ENCODE measurements at regions not wholly inside any gene's neighbourhood (a gene's known extent, or its start where the extent isn't known, plus 50 kb on each side); places are given as distances from the start of the nearest gene placed in this dataset.
"Not testable (repeated sequence)": the region's sequence is repeated elsewhere in the genome, so short reads cannot be mapped to it uniquely, and the experiment has no call there.

DNA sequence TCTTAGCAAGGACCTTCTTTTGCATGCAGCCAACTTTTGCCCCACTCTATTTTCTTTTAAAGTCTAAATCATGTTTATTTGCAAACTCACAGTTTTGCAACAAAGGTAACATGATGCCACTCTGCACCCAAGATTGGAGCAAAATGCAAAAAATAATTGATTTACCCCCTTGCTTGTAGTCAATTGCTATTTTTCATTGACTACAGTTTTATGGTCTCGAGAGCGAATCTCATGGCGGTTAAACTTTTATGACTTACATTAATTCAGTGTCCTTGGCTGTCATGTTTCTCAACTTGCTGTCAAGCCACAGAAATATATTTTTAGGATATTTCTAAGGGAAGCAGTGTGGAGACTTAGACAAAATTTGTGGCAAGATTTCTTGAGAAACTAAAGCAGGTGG is 110.0 kb upstream of the JCAD start:
- DNase-seq: no peak

DNA sequence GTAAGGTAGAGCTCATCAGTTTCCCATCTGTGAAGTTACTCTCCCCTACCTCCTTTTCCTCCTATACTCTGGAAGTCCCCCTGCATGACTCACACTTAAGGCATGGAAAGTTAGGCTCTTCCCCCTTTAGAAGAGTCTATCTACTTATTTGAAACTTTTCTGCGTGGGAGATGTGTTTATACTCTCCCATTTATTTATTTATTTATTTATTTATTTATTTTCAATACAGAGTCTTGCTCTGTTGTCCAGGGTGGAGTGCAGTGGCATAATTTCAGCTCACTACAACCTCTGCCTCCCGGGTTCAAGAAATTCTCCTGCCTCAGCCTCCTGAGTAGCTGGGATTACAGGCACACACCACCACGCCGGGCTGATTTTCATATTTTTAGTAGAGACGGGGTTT is 107.5 kb upstream of the JCAD start:
- no peak for DNase-seq

DNA sequence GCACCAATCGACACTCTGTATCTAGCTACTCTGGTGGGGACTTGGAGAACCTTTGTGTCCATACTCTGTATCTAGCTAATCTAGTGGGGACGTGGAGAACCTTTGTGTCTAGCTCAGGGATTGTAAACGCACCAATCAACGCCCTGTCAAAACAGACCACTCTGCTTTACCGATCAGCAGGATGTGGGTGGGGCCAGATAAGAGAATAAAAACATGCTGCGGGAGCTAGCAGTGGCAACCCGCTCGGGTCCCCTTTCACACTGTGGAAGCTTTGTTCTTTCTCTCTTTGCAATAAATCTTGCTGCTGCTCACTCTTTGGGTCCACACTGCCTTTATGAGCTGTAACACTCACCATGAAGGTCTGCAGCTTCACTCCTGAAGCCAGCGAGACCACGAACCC is 104.0 kb upstream of the JCAD start:
- not testable (repeated sequence) for DNase-seq

DNA sequence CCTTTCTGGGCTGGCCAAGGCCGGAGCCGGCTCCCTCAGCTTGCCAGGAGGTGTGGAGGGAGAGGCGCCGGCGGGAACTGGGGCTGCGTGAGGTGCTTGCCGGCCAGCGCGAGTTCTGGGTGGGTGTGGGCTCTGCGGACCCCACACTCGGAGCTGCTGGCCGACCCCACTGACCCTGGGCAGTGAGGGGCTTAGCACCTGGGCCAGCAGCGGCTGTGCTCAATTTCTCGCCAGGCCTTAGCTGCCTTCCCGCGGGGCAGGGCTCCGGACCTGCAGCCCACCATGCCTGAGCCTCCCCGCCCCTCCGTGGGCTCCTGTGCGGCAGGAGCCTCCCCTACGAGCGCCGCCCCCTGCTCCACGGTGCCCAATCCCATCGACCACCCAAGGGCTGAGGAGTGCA is 103.4 kb upstream of the JCAD start:
- DNase-seq: not testable (repeated sequence)

DNA sequence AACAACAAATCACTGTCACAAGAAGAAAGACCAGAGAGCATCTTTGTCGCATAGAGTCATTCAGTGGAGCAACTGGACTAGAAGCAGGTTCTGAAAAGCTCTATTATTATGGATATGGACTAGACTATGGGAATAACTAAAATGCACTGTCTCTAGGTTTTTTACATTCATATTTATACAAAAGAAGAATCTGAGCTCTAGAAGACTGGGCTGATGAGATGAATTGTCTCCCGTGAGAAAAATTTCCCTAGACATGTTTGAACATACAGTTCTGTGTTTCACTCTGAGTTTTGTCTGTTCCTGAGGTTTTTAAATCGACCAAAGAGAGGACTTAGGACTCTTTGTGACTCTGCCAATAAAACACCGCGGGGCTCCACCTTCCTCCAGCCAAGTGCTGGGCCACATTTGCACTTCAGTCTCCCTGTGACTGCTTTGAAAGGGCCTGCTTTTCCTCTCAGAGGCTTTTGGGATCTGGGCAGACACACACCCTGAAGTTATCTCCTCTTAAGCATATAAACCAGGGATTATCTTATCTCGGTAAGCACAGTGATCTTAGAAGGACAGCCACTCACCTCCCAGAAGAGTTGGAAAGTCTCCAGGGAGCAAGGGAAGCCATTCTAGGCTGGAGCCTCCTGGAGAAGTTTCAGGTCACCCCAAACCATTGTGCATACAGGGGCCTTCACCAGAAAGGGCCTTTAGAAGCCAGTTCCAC is 101.0 kb upstream of the JCAD start:
- no peak for DNase-seq

DNA sequence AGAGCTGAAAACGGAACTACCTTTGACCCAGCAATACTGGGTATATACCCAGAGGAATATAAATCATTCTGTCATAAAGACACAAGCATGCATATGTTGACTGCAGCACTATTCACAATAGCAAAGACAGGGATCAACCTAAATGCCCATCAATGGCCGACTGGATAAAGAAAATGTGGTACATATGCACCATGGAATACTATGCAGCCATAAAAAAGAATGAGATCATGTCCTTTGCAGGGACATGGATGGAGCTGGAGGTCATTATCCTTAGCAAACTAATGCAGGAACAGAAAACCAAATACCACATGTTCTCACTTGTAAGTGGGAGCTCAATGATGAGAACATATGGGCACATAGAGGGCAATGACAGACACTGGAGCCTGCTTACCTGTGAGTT is 100.2 kb upstream of the JCAD start:
- not testable (repeated sequence) for DNase-seq

DNA sequence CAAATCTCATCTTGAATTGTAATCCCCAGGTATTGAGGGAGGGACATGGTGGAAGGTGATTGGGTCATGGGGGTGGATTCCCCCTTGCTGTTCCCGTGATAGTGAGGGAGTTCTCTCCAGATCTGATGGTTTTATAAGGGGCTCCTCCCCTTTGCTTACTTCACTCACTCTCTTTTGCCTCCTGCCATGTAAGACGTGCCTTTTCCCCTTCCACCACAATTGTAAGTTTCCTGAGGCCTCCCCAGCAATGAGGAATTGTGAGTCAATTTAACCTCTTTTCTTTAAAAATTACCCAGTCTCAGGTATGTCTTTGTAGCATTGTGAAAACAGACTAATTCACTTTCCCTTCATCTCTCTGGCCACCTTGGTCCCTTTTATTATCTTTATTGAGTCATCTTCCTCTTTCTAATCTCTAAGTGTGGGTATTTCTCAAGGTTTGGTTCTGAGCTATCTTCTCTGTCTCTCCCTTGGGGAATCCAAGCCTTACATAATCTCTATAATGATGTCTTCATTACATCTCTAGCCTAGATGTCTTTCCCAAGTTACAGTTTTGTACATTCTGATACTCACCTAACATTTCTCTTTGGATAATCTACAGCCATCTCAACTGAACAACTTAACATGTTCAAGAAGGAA is 99.1 kb upstream of the JCAD start:
- DNase-seq: no peak

DNA sequence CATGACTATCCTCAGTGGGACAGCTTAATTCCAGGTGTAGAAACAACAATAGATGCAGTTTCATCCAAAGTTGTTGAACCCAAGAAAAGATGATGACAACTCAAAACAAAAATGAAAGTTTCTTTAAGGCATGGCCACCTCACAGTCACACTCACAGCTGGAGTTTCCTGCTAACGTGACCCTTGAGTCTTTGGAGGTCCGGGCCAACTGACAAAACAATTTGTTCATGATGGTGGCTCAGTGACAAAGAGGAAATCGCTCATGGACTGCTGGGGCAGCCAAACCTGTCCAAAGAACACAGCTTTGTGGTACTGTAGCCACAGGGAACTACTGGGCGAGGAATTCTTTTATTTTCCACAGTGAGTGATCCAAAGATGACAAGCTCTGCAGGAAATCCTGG is 96.0 kb upstream of the JCAD start:
- DNase-seq: no peak

DNA sequence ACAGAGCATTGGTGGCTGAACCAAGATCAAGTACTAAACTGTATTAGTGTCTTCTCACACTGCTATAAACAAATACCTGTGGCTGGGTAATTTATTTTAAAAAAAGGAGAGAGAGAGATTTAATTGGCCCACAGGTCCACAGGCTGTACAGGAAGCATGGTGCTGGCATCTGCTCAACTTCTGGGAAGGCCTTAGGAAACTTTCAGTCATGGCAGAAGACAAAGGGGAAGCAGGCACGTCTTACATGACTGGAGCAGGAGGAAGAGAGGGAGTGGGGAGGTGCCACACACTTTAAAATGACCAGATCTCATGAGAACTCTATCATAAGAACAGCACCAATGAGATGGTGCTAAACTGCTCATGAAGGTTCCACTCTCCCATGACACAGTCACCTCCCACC is 95.2 kb upstream of the JCAD start:
- DNase-seq: no peak

DNA sequence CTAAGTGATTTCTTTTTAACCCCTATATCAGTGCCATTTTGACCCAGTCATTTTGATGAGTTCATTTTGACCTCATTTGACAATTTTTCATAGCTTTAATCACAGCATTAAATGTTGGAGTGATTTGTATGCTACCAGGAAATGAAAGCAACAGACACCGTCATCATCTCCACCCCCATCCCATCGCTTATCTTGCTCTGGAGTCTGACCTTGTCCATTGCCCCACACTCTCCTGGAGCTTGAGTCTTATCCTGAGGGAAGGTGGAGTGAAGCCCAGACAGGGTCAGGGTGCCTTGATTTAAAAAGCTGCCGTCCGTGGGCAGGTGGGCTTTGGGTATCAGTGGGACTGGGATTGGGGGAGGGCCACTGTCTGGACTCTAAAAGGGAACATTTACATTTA is 94.7 kb upstream of the JCAD start:
- no peak for DNase-seq

DNA sequence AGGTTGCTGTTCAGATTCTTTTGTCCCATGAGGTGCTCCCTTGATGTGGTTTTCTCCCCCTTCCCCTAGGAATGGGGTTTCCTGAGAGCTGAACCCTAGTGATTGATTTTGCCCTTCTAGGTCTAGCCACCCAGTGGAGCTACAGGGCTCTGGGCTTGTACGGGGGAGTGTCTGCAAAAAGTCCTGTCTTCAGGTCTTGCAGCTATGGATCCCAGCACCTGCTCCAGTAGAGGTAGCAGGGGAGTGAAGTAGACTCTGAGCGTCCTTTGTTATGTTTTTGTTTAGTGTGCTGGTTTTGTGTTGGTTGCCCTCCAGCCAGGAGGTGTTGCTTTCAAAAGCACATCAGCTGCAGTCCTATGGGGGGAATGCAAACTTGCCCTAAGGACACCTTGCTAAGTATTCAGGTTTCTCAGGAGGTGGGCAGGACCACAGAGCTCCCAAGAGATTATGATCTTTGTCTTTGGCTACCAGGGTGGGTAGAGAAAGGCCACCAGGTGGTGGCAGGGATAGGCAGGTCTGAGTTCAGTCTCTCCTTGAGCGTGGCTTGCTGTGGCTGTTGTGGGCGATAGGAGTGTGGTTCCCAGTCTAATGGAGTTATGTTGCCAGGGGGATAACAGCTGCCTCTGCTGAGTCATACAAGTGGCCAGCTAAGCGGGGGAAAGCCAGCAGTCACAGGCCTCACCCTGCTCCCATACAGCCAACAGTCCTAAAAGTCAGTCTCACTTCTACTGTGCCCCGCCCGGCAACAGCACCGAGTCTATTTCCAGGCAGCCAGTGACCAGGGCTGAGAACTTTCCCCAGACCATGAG is 92.4 kb upstream of the JCAD start:
- DNase-seq: peak in 1 of 3 experiments; percentile 2

DNA sequence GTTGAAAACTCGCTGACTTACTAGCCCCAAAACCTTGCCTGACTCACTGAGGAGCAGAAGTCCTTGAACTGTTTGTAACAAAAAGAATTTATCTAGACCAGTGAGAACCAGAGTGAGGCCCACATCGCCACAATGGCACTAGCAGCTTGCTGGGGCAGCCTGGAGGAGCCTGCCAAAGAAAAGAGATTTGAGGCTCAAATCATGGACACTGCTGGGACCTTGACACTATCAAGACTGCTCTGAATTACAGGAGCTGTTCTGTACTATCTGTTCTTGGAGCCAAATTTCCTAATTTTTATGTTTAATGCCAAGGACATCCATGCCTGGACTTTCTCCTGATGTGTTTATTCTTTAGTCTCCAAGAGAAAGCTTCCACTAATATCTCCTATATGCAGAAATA is 82.0 kb upstream of the JCAD start:
- DNase-seq: no peak

DNA sequence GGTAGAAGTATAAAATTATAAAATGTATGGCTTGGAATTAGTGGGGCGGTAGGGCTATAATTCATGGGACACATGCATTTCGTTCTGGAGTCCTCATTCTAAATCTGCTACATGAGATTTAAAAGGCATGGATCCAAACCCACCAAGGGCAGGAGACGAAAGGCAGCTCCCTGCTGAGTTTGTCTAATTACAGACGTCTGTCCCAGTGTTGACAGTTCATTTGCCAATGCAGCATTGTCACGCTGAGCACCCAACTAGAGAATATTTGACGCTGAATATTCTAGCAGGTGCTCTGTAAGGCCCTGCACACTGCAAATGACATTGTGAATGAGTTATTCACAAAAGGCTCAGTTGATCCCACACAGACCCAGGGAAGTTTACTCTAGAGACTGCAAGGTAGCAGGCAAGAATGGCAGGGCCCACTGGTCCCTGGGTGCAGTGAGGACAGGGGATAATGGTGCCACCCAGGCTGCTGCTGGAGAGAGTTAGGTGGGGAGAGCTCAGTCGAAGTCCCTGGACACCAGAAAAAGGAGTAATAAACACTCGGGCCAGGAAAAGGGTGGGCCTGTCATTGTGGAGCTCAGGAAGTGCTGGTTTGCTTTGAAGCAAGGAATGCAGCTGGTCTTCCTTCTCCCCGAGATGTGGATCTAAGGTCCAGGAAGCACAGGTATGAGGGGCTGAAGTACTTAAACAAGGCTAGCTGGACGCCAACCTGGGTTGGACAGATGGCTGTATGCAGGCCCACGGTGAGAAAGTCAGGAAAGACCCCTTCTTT is 75.0 kb upstream of the JCAD start:
- DNase-seq: peak in 2 of 3 experiments; percentile 45 to 74

DNA sequence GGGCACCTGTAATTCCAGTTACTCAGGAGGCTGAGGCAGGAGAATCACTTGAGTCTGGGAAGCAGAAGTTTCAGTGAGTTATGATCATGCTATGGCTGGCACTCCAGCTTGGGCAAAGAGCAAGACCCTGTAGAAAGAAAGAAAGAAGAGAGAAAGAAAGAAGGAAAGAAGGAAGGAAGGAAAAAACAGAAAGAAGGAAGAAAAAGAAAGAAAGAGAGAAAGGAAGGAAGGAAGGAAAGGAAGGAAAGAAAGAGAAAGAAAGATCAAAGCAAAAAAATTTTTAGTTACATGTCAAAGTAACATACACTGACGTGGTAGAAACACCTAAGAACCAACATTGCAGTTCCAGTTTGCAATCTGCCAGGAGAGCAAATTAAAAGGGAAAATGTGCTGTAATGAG is 73.8 kb upstream of the JCAD start:
- no peak for DNase-seq

DNA sequence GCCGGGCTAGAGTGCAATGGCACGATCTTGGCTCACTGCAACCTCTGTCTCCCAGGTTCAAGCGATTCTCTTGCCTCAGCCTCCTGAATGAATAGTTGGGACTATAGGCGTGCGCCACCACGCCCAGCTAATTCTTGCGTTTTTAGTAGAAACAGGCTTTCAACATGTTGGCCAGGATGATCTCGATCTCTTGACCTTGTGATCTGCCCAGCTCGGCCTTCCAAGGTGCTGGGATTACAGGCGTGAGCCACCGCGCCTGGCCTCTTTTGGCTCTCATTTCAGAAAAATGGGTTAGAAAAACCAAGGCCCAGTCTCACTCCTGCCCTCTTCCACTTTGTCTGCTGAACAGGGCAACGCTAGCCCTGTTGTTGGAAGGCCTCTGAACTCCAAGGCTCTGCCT is 72.0 kb upstream of the JCAD start:
- DNase-seq: not testable (repeated sequence)

DNA sequence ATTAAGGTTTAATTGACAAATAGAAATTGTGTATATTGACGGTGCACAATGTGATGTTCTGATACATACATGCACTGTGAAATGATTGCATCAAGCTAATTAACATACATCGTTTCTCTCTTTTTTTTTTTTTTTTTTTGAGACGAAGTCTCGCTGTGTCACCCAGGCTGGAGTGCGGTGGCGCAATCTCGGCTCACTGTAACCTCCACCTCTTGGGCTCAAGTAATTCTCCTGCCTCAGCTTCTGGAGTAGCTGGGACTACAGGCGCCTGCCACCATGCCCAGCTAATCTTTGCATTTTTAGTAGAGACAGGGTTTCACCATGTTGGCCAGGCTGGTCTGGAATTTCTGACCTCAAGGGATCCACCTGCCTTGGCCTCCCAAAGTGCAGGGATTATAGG is 69.9 kb upstream of the JCAD start:
- not testable (repeated sequence) for DNase-seq

DNA sequence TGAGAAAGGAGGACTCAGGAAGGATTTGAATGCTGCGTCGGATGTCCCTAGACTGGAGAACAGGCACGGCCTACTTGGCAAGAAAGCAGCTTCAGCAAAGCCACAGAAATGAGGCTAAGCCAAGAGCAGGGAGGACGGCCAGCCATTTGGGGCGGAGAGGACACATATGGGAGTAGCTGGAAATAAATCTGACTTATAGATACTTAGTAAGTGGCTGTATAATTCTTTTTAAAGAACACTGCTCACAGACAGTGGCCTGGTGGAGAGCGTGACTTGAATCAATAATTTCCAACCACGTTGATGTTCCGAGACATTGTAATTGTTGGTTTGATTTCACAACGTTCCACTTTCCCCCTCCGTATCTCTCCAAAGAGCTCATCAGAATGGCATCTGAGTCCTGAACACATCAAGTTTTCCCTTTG is 67.7 kb upstream of the JCAD start:
- no peak for DNase-seq

DNA sequence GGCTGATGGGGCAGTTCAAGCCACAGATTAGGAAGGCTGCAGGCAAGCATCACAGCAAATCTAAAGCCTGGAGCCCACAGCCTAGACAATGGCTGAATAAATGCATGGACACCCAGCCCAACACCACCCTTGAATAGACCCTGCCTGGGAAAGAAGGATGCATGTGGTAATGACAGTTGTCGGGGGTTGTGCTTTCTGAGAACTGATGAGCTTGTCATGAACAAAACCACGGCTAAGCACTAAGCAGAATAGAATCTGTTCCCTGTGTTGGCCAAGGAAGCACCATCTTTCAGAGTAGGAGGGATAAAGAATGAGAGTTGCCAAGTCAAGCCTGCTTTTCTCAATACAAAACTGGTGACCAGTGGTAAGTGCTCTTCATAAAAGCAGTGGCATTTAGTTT is 66.1 kb upstream of the JCAD start:
- DNase-seq: no peak

DNA sequence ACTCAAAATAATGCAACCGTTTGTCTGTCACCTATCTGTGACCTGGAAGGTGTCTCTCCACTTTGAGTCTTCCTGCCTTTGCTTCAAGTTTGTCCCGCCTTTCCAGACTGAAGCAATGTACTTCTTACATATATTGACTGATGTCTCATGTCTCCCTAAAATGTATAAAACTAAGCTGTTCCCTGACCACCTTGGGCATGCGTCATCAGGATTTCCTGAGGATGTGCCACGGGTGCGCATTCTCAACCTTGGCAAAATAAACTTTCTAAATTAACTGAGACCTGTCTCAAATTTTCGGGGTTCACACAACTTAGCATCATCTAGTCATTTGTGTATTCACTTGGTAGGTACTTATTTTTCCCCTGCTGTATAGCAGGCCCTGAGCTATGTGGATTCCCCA is 65.3 kb upstream of the JCAD start:
- no peak for DNase-seq

DNA sequence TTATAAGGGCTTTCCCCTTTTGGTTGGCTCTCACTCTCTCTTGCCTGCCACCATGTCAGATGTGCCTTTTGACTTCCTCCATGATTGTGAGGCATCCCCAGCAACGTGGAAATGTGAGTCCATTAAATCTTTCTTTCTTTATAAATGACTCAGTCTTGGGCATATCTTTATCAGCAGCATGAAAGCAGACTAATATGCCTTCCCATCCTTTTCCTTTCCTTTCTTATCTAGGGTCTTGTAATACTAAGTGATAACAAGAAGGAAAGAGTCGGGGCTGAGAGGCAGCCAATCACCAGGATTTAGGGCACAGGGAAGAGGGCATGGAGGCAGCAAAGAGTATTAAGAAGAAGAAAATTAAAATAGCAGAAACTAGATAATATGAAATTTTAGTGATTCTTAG is 62.0 kb upstream of the JCAD start:
- no peak for DNase-seq

DNA sequence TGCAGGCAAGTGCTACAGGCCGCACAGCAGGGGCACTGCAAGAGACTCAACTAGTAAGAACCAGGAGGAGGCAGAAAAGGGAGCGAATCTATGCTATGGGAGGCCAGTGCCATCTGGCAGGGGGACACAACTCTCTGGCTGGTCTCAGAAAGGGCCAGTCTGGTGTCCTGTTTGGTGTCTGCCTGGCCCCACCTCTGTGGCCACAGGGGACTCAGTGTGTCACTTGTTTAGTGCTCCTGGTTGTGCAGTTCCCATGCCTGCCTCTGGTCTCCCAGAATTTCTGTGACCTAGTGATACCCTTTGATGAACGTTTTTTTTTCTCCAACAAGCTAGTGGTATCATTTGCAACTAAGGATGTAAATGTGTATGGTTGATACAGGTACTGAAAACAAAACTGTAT is 59.2 kb upstream of the JCAD start:
- DNase-seq: no peak

DNA sequence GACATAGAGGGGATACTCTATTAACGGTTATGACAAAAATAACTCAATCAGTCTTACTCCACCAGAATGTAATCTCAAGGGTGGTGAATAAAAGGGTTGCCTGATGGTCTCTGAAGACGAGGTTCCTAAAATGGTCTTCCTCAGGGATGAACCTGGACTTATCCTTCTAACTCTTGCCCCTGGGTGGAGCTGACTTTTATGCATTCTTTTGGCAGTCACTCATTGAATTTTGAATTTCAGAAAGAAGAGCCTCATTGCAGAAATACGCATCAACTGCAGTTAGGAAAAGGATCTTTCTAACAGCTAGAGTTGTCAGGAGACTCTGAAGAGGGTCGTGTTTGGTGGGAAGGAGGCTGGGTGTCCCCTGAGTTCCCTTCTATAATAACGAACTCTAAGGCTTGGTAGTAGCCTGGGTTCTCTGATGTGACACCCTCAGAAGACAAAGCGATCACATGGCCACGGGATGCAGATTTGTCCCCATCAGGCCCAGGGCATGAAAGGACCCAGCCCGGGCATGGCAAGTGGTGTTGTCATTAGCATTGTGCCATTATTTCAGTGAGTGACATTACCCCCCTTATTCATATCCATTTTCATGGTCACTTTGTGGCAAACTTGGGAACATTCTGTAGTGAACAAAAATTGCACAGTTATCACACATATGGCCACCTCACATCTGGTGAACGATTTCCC is 58.6 kb upstream of the JCAD start:
- no peak for DNase-seq

DNA sequence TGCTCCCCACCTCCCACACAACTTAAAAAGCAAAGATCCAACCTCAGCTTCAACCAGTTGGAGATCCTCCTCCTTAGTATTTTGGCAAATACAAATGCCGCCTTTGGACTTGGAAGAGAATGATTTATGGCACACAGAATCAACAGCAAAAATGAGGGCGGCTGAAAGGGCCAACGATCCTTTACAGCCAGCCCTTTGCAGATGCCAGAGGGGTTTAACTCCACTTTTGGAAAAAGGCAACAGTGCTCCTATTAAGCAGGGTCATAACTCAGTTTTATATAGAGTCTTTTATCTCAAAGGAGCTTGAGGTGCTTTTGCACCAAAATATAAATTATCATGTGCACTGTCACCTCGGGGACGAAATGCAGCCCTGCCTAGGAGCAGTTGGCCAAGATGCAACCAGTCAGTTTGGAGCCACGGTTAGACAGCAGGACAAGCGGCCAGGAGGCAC is 56.7 kb upstream of the JCAD start:
- DNase-seq: no peak

All from NCI-H1417 (cell line).